ENCODE measurements at regions not wholly inside any gene's neighbourhood (a gene's known extent, or its start where the extent isn't known, plus 50 kb on each side); places are given as distances from the start of the nearest gene placed in this dataset.

GRCh38 chrX:21056622-21057021 lies 317.6 kb upstream of the CNKSR2 start:
- DNase-seq (ENCODE audit: low read depth): no peak

GRCh38 chrX:21047034-21047455 lies 327.2 kb upstream of the CNKSR2 start:
- DNase-seq (ENCODE audit: low read depth): no peak

GRCh38 chrX:21014326-21014725 lies 359.9 kb upstream of the CNKSR2 start:
- no peak for DNase-seq (ENCODE audit: low read depth)

- no peak for DNase-seq (ENCODE audit: low read depth)
Measured at GRCh38 chrX:21004835-21005234, 369.4 kb upstream of the CNKSR2 start.

GRCh38 chrX:20995829-20996228 lies 378.4 kb upstream of the CNKSR2 start:
- DNase-seq (ENCODE audit: low read depth): no peak

GRCh38 chrX:20989361-20989760 lies 384.9 kb upstream of the CNKSR2 start:
- no peak for DNase-seq (ENCODE audit: low read depth)

GRCh38 chrX:20988804-20989203 lies 385.4 kb upstream of the CNKSR2 start:
- DNase-seq (ENCODE audit: low read depth): no peak

GRCh38 chrX:20988118-20988517 lies 386.1 kb upstream of the CNKSR2 start:
- no peak for DNase-seq (ENCODE audit: low read depth)

- no peak for DNase-seq (ENCODE audit: low read depth)
Measured at GRCh38 chrX:20980426-20980825, 393.8 kb upstream of the CNKSR2 start.

- DNase-seq (ENCODE audit: low read depth): no peak
Measured at GRCh38 chrX:20974326-20974725, 399.9 kb upstream of the CNKSR2 start.

- DNase-seq (ENCODE audit: low read depth): no peak
Measured at GRCh38 chrX:20973038-20973437, 401.2 kb upstream of the CNKSR2 start.

- no peak for DNase-seq (ENCODE audit: low read depth)
Measured at GRCh38 chrX:20971250-20971649, 403.0 kb upstream of the CNKSR2 start.

GRCh38 chrX:20969565-20969964 lies 404.7 kb upstream of the CNKSR2 start:
- no peak for DNase-seq (ENCODE audit: low read depth)

- DNase-seq (ENCODE audit: low read depth): no peak
Measured at GRCh38 chrX:20968996-20969395, 405.2 kb upstream of the CNKSR2 start.

GRCh38 chrX:20967725-20968124 lies 406.5 kb upstream of the CNKSR2 start:
- no peak for DNase-seq (ENCODE audit: low read depth)

- no peak for DNase-seq (ENCODE audit: low read depth)
Measured at GRCh38 chrX:20965270-20966044, 408.8 kb upstream of the CNKSR2 start.

- DNase-seq (ENCODE audit: low read depth): no peak
Measured at GRCh38 chrX:20954014-20954413, 420.2 kb upstream of the CNKSR2 start.

- no peak for DNase-seq (ENCODE audit: low read depth)
Measured at GRCh38 chrX:20952180-20952579, 422.0 kb upstream of the CNKSR2 start.

- no peak for DNase-seq (ENCODE audit: low read depth)
Measured at GRCh38 chrX:20951016-20951810, 423.0 kb upstream of the CNKSR2 start.

- DNase-seq (ENCODE audit: low read depth): no peak
Measured at GRCh38 chrX:20947411-20947912, 426.8 kb upstream of the CNKSR2 start.

GRCh38 chrX:20913760-20914159 lies 460.5 kb upstream of the CNKSR2 start:
- no peak for DNase-seq (ENCODE audit: low read depth)

- no peak for DNase-seq (ENCODE audit: low read depth)
Measured at GRCh38 chrX:20906571-20906970, 467.6 kb upstream of the CNKSR2 start.

- DNase-seq (ENCODE audit: low read depth): no peak
Measured at GRCh38 chrX:20884565-20884964, 489.7 kb upstream of the CNKSR2 start.

Data from T-helper 22 cell (primary cell).